Peyer's patch (tissue), 4 donors: ENCODE measurements at regions not wholly inside any gene's neighbourhood (a gene's known extent, or its start where the extent isn't known, plus 50 kb on each side); places are given as distances from the start of the nearest gene placed in this dataset.

Source experiments
- POLR2A ChIP-seq, 2 donors: fragments of 450-650 bp; IDR thresholded peaks; one replicate each; pipeline ENCODE4 v1.5.1; 2017; ENCODE audit warnings: antibody characterized with exemption in 2 of 2, mild to moderate bottlenecking in 2 of 2, moderate library complexity in 2 of 2
- TF ChIP-seq, protein P1 (sequence below), 6 experiments: fragments of 450-650 bp in 4 of 6; fragments of 200-600 bp in 2 of 6; sonication (generic) in 1 of 6; IDR thresholded peaks; one replicate each; pipeline ENCODE4 v1.5.1; 2017 to 2019; ENCODE audit warnings: antibody characterized with exemption in 6 of 6, mild to moderate bottlenecking in 3 of 6, moderate library complexity in 1 of 6

DNA sequence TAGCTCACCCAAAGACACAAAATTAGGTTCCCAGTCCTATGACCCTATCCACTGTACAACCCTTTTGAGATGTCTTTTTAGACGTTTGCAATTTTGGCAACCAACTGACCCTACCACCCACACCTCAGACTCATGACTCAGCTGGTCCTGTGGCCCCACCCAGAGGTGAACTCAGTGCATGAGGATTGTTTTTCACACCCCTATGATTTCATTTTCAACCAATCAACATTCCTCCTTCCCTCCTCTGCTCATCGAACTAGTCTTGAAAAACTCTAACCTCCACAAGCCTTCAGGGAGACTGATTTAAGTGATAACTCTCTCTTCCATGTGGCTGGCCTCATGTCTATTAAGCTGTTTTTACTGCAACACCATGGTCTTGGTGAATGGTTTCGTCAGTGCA, 350.7 kb downstream of the UQCRFS1 start:
- TF ChIP-seq, protein P1, sequence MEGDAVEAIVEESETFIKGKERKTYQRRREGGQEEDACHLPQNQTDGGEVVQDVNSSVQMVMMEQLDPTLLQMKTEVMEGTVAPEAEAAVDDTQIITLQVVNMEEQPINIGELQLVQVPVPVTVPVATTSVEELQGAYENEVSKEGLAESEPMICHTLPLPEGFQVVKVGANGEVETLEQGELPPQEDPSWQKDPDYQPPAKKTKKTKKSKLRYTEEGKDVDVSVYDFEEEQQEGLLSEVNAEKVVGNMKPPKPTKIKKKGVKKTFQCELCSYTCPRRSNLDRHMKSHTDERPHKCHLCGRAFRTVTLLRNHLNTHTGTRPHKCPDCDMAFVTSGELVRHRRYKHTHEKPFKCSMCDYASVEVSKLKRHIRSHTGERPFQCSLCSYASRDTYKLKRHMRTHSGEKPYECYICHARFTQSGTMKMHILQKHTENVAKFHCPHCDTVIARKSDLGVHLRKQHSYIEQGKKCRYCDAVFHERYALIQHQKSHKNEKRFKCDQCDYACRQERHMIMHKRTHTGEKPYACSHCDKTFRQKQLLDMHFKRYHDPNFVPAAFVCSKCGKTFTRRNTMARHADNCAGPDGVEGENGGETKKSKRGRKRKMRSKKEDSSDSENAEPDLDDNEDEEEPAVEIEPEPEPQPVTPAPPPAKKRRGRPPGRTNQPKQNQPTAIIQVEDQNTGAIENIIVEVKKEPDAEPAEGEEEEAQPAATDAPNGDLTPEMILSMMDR (IDR thresholded peaks at IDR 0.05), result no peak
- no peak for TF ChIP-seq POLR2A (IDR thresholded peaks at IDR 0.05)
